Vagina (tissue), 2 donors: ENCODE measurements at regions not wholly inside any gene's neighbourhood (a gene's known extent, or its start where the extent isn't known, plus 50 kb on each side); places are given as distances from the start of the nearest gene placed in this dataset.

Source experiments
- DNase-seq, 2 donors: peaks; one replicate each; pipeline ENCODE4 v3.0.0-alpha.2; 2017; ENCODE audit errors: extremely low spot score in 2 of 2
- H3K27ac ChIP-seq: fragments of 200-600 bp; sonication (generic); one replicate; pipeline ENCODE4 v1.5.1; 2019
- H3K27me3 ChIP-seq: fragments of 200-600 bp; sonication (generic); one replicate; pipeline ENCODE4 v1.5.1; 2019
- H3K36me3 ChIP-seq, 2 donors: fragments of 200-600 bp; sonication (generic); one replicate each; pipeline ENCODE4 v1.5.1; 2017 to 2019
- H3K4me1 ChIP-seq: fragments of 200-600 bp; sonication (generic); one replicate; pipeline ENCODE4 v1.5.1; 2019
- H3K4me3 ChIP-seq, 2 donors: fragments of 200-600 bp; sonication (generic); 1 replicate in 1 of 2; 2 replicates in 1 of 2; pipeline ENCODE4 v1.5.1; 2016 to 2019
- H3K9me3 ChIP-seq: fragments of 200-600 bp; sonication (generic); one replicate; pipeline ENCODE4 v1.5.1; 2019
- CTCF ChIP-seq, 3 experiments: fragments of 450-650 bp in 2 of 3; fragments of 200-600 bp in 1 of 3; sonication (generic) in 1 of 3; IDR thresholded peaks; one replicate each; pipeline ENCODE4 v1.5.1; 2017 to 2019; ENCODE audit warnings: antibody characterized with exemption in 3 of 3, mild to moderate bottlenecking in 2 of 3, moderate library complexity in 2 of 3
- POLR2A ChIP-seq, 2 donors: fragments of 450-650 bp; IDR thresholded peaks; one replicate each; pipeline ENCODE4 v1.6.1; 2017; ENCODE audit warnings: antibody characterized with exemption in 2 of 2, mild to moderate bottlenecking in 2 of 2, moderate library complexity in 2 of 2
- POLR2AphosphoS5 ChIP-seq, 2 donors: sonication (generic); formaldehyde crosslinking; IDR thresholded peaks; one replicate each; pipeline ENCODE4 v1.9.0; 2017; ENCODE audit warnings: antibody characterized with exemption in 2 of 2, mild to moderate bottlenecking in 2 of 2, low read depth in 1 of 2; ENCODE audit not compliant: insufficient read depth in 1 of 2
- intact Hi-C: fragments of 100-400 bp; cut with DNase I; formaldehyde crosslinking; loops from one replicate; pipeline ENCODE4 v1.15.1; 2023

GRCh38 chr7:131194070-131194865 is 133.4 kb upstream of the MKLN1 start:
- no peaks in the 10 kb centered on the region for H3K27me3 ChIP-seq
- no peak overlapping the region for H3K27ac ChIP-seq
- H3K4me3 ChIP-seq = no peak overlapping the region
- no peaks in the 10 kb centered on the region for H3K9me3 ChIP-seq
- no peaks in the 10 kb centered on the region for H3K36me3 ChIP-seq
- no peak for DNase-seq
- H3K4me1 ChIP-seq = peaks cover 16% of the 10 kb centered on the region
- intact Hi-C loops = no loop called here
- TF ChIP-seq POLR2A (IDR thresholded peaks at IDR 0.05) = no peak
- TF ChIP-seq POLR2AphosphoS5 (IDR thresholded peaks at IDR 0.05; ENCODE audit: insufficient read depth in 1 of 2, low read depth in 1 of 2) = no peak
- TF ChIP-seq CTCF (IDR thresholded peaks at IDR 0.05) = no peak

- no peaks in the 10 kb centered on the region for H3K4me1 ChIP-seq
- no peaks in the 10 kb centered on the region for H3K27me3 ChIP-seq
- TF ChIP-seq POLR2A (IDR thresholded peaks at IDR 0.05) (no peak), CTCF (IDR thresholded peaks at IDR 0.05) (no peak), POLR2AphosphoS5 (IDR thresholded peaks at IDR 0.05; ENCODE audit: insufficient read depth in 1 of 2, low read depth in 1 of 2) (no peak)
- intact Hi-C loops = no loop called here
- no peak overlapping the region for H3K4me3 ChIP-seq
- no peak for DNase-seq
- H3K36me3 ChIP-seq = no peaks in the 10 kb centered on the region
- no peaks in the 10 kb centered on the region for H3K9me3 ChIP-seq
- no peak overlapping the region for H3K27ac ChIP-seq
These were observed 130.9 kb upstream of the MKLN1 start for GRCh38 chr7:131196803-131197202.

GRCh38 chr7:131197920-131198615 is 129.6 kb upstream of the MKLN1 start:
- intact Hi-C loops = no loop called here
- no peak for TF ChIP-seq CTCF (IDR thresholded peaks at IDR 0.05)
- TF ChIP-seq POLR2AphosphoS5 (IDR thresholded peaks at IDR 0.05; ENCODE audit: insufficient read depth in 1 of 2, low read depth in 1 of 2) = no peak
- no peak for TF ChIP-seq POLR2A (IDR thresholded peaks at IDR 0.05)
- H3K27me3 ChIP-seq = no peaks in the 10 kb centered on the region
- no peaks in the 10 kb centered on the region for H3K9me3 ChIP-seq
- H3K36me3 ChIP-seq = no peaks in the 10 kb centered on the region
- DNase-seq = no peak
- no peak overlapping the region for H3K4me3 ChIP-seq
- no peaks in the 10 kb centered on the region for H3K4me1 ChIP-seq
- no peak overlapping the region for H3K27ac ChIP-seq

GRCh38 chr7:131202451-131202850 is 125.2 kb upstream of the MKLN1 start:
- intact Hi-C loops = no loop called here
- peak overlapping the region; percentile 69 for H3K27ac ChIP-seq
- no peaks in the 10 kb centered on the region for H3K36me3 ChIP-seq
- no peaks in the 10 kb centered on the region for H3K9me3 ChIP-seq
- TF ChIP-seq CTCF (IDR thresholded peaks at IDR 0.05) = no peak
- TF ChIP-seq POLR2AphosphoS5 (IDR thresholded peaks at IDR 0.05; ENCODE audit: insufficient read depth in 1 of 2, low read depth in 1 of 2) = no peak
- no peak overlapping the region for H3K4me3 ChIP-seq
- DNase-seq = no peak
- no peaks in the 10 kb centered on the region for H3K4me1 ChIP-seq
- no peaks in the 10 kb centered on the region for H3K27me3 ChIP-seq
